HG03442 (cell line): ENCODE measurements at regions not wholly inside any gene's neighbourhood (a gene's known extent, or its start where the extent isn't known, plus 50 kb on each side); places are given as distances from the start of the nearest gene placed in this dataset.

Experiments used
- ATAC-seq: cut with Tn5 transposase; IDR thresholded peaks from one replicate; pipeline ENCODE4 v1.9.1; 2021; ENCODE audit warnings: mild to moderate bottlenecking, moderate library complexity; ENCODE audit not compliant: unreplicated experiment

- ATAC-seq = no peak
Measured at GRCh38 chr13:108360139-108360538, 90.6 kb downstream of the TNFSF13B start.

GRCh38 chr13:108361769-108362168 lies 92.3 kb downstream of the TNFSF13B start:
- ATAC-seq = no peak

DNA sequence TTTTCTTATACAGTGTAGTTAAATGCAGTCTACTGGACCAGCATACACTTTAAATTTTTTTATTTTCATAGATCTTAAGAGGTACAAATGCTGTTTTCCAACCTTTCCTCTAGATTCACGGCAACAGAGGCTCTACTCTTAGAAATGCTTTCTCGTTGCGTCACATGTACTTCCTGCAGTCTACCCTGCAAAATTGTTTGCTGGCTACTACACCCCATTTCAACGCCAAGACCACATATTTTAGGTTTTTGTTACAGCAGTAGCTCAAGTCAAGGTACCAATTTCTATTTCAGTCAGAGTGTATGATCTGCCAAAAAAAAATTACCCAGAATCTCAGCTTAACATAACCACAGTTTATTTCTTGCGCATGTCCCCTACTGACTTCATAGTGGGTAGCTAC lies 94.1 kb downstream of the TNFSF13B start:
- ATAC-seq = no peak

- no peak for ATAC-seq
Measured at GRCh38 chr13:108365255-108365654, 95.7 kb downstream of the TNFSF13B start.

DNA sequence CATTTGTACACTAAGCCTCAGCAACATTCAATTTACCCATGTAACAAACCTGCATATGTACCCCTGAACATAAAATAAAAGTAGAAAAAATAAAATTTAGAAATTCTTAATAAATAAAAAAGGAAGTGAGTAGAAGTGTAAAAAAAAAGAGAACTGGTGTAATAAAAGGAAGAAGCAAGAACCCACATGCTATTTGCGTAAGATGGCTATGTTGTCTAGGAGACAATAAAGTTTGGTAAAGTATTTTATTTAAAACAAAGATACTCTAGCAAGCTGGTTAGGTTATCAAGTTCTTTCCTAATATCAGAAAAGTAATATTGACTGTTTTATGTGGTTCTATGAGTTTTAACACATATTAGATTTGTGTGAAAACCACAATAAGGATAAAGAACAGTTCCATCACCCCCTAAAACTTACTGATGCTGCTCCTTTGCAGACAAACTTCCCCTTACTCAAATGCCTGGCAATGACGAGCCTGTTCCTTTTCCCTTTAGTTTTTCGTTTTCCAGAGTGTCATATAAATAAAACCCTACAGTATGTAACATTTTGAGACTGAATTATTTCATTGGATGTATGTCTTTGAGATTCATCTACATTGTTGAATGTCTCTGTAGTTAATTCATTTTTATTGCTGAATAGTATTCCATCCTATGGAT lies 98.9 kb downstream of the TNFSF13B start:
- ATAC-seq = no peak

DNA sequence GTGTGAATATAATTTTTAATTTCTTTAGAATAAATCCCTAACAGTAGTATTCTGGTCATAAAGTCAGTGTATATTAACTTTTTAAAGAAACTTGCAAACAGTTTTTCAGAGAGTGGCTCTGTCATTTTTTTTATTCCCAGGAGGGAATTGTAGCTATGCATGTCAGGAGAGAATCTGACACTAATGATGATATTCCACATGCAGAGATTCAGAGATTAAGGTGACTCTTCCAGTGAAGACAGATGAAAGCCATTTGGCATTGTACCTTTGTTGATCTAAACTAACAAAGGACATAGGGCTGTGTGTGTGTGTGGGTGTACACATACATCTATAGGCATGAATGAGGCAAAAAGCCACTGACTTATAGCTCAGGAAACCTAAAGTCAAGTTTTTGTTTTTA lies 99.9 kb downstream of the TNFSF13B start:
- no peak for ATAC-seq

GRCh38 chr13:108375034-108375433 lies 105.5 kb downstream of the TNFSF13B start:
- no peak for ATAC-seq

DNA sequence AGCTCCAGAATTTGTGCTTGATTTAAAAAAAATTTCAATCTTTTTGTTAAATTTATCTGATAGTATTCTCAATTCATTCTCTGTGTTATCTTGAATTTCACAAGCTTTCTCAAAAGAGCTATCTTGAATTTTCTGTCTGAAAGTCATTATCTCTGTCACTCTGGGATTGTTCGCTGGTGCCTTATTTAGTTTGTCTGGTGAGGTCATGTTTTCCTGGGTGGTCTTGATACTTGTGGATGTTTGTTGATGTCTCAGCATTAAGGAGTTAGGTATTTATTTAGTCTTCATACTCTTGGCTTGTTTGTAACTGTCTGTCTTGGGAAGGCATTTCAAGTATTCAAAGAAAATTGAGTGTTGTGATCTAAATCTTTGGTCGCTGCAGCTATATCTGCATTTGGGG lies 106.3 kb downstream of the TNFSF13B start:
- ATAC-seq = no peak

GRCh38 chr13:108376308-108376707 lies 106.8 kb downstream of the TNFSF13B start:
- ATAC-seq = no peak

DNA sequence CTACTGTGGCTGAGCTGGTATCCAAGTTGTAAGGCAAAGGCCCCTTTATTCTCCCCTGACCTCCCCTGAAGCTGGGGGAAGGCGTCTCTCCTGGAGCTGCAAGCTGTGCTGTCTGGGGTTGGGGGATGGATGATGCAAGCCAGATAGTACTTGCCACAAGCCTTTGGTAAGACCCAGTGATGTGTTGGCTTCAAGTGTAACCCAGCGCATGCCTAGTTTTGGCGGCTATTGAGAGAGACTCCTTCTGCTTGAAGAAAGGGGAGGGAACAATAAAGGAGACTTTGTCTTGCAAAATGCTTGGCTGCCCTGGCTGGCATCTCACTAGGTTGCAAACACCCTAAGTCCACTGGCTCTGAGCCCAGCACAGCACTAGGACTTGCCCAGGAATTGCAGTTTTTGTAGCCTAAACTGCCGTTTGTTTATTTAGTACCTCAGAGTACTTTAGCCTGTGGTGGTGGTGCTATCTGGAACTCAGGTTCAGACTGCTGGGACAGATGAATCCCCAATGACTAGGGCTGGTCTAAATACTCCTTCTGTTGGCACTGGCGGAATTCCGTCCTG lies 108.2 kb downstream of the TNFSF13B start:
- ATAC-seq = no peak

DNA sequence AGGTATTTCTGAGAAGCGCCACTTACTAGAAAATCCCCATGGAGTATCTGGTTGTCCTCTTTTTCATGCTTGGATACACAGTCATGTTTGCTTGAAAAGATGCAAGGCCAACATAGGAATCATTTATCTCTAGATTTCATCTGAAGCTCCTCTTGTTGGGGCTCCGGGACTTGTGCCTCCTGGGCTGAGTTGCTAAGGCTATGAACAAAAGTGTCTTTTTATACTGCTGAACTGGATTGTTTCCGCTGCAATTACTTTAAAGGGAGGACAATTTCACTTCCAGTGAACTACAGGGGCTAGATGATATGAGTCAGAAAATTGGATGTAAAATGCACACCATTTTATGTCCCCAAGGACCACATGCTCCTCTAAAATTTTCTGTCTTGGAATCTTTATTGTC lies 114.1 kb downstream of the TNFSF13B start:
- no peak for ATAC-seq

DNA sequence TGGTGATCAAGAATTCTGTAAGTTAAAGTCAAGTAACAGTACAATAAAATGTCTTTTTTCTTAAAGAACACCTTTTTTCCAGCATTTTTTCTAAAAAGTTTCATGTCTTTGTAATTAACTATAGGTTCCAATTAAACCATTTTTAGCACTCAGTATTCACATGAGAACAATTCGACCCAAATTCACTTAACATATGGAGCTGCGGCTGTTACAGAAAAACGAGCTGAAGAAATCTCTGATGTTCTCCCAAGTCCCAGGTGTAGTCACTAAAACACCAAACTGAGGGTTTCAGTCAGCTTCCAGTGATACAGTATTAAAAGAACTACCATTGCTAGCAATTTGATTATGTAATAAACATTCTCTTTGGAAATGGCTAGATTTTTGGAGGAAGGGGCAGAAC lies 117.6 kb downstream of the TNFSF13B start:
- no peak for ATAC-seq

DNA sequence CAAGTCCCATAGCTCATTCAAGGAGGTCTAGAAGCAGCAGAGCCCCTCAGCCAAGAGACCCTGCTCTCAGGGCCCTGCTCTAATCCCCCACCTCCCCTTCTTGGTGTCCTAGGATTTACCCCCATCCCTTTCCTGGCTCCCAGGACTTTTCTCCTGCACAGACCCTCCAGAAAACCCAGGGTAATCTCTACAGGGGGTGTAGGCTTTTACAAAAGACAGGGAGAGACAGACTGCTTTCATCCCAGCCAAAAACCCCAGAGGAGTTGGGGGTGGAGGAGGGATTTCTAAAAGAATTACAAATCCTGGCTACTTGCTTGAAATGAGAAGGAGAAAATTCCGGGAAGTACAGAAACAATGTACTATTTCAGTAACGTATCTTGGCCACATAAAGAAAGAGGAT lies 133.3 kb downstream of the TNFSF13B start:
- no peak for ATAC-seq

DNA sequence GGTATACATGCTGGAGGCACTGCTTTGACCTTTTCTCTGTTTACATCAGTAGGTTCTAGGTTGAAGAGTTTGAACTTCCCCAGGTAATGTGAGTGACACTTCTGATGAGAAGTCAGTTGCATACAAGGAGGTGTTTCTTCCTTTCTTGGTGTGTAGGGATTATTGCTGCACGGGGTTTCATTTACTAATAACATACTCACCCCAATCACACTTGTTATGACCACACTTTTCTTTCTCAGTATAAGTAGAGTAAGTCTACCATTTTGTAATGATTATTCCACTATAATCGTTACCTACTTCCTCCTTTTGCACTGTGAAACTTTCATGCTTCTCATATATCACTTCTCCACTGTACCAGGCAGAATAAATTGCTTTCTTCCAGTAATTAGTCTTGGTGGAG lies 138.0 kb downstream of the TNFSF13B start:
- peak; percentile 58 for ATAC-seq

DNA sequence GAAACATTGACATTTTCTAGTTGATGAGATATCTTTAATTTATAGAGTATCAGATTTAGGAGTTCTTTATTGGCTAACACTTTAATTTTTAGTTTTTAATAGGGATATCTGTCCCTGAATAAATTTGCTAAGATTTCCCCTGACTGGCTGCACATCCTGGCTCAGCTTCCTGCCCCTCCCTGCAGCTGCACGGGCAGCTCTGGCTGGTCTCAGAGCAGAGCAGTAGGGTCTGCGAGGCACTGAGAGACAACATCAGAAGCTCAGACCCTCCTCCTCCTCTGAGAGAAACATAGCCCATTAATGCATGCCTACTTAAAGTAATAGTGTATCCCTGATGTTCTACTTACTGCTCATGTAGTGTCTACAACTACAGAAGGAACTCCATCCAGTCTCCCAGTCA lies 139.2 kb downstream of the TNFSF13B start:
- no peak for ATAC-seq

- ATAC-seq = no peak
Measured at GRCh38 chr13:108409730-108410129, 140.2 kb downstream of the TNFSF13B start.

DNA sequence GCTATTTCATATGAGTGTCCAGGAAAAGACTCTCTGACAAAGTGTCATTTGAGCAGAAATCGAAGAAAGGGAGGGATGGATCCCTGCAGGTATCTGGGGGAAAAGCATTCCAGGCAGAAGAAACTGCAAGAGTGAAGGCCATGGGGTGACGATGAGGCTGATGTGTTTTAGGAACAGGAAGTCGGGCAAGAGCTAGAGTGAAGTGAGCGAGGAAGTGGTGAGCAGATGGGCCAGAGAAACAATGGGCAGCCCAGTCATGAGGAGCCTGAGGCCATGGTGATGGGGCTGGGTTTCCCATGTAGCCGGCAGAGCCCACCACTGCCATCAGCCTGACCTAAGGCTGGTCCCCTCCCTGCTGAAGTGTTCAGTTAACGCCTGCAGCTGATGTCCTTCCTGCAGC lies 150.2 kb downstream of the TNFSF13B start:
- no peak for ATAC-seq

DNA sequence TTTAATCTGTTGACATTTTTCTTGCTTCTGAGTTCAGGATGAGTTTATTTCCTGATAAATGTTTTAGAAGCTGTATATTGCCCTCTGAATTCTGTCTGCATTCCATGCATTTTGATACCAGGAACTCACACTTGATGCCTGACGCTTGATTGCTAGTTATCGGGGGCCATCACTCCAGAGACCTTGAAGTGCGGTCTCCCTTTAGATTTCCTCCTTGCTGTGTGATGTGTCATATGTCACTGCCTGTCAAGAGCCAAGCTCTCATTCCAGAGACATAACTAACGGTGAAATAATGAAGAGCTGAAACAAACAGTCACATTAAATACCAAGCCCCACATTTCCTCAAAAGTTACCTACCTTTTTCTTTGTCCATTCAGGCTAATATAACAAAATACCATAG lies 155.5 kb downstream of the TNFSF13B start:
- ATAC-seq = no peak

- no peak for ATAC-seq
Measured at GRCh38 chr13:108426893-108427292, 157.4 kb downstream of the TNFSF13B start.

DNA sequence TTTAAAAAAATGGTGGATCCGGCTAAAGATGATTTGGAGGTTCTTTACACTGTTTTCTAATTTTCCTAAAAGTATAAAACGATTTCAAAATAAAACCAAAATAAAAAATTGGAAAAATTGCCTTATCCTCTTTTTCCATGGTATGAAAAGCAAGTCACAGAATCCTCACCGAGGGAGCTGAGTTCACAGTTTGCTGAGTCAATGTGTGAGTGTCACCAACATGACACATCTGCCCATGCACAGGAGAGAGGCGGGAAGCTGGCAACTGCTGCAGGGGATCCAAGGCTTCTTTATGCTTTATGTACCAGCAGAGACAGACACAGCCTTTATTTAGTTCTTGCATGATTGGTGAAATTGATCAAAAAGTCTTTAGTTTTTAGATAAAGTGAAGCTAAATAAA lies 157.8 kb downstream of the TNFSF13B start:
- ATAC-seq = no peak

- ATAC-seq = no peak
Measured at GRCh38 chr13:108428691-108429090, 159.2 kb downstream of the TNFSF13B start.

- no peak for ATAC-seq
Measured at GRCh38 chr13:108433976-108434755, 164.6 kb downstream of the TNFSF13B start.
